CD14-positive monocyte (primary cell): ENCODE measurements at regions not wholly inside any gene's neighbourhood (a gene's known extent, or its start where the extent isn't known, plus 50 kb on each side); places are given as distances from the start of the nearest gene placed in this dataset.

Source experiments
- DNase-seq, 3 donors: peaks; one replicate each; pipeline ENCODE4 v3.0.0-alpha.2; 2011 to 2022
- H2AFZ ChIP-seq: 2 replicates; pipeline ENCODE4 v1.6.0; 2012; ENCODE audit warnings: mild to moderate bottlenecking, low read depth, low read length, inconsistent platforms; ENCODE audit not compliant: insufficient read depth, poor library complexity, severe bottlenecking
- H3K27ac ChIP-seq, 2 donors: 1 replicate in 1 of 2; 2 replicates in 1 of 2; pipeline ENCODE4 v1.5.1; 2012 to 2013; ENCODE audit warnings: low read length in 2 of 2, control low read depth in 1 of 2, inconsistent platforms in 1 of 2, low read depth in 1 of 2, mild to moderate bottlenecking in 1 of 2
- H3K27me3 ChIP-seq, 2 donors: one replicate each; pipeline versions ENCODE4 v1.6.0 to v1.6.1; 2011 to 2013; ENCODE audit warnings: low read length in 2 of 2; ENCODE audit not compliant: control insufficient read depth in 2 of 2, insufficient read depth in 2 of 2
- H3K36me3 ChIP-seq, 2 donors: replicated peaks in 1 of 2; 1 replicate in 1 of 2; 2 replicates in 1 of 2; pipeline versions ENCODE4 v1.5.1 to v1.6.1; 2012 to 2013; ENCODE audit warnings: low read length in 2 of 2, control low read depth in 1 of 2, inconsistent platforms in 1 of 2, mild to moderate bottlenecking in 1 of 2; ENCODE audit not compliant: insufficient read depth in 2 of 2, control insufficient read depth in 1 of 2
- H3K4me1 ChIP-seq, 2 donors: 1 replicate in 1 of 2; 2 replicates in 1 of 2; pipeline versions ENCODE4 v1.5.1 to v1.6.1; 2012 to 2013; ENCODE audit warnings: low read length in 2 of 2, control low read depth in 1 of 2, inconsistent platforms in 1 of 2, mild to moderate bottlenecking in 1 of 2, moderate library complexity in 1 of 2; ENCODE audit not compliant: insufficient read depth in 2 of 2, control insufficient read depth in 1 of 2
- H3K4me2 ChIP-seq: replicated peaks from 2 replicates; pipeline ENCODE3; 2012; ENCODE audit warnings: low read length, moderate library complexity, mild to moderate bottlenecking; ENCODE audit not compliant: poor library complexity, severe bottlenecking; ENCODE audit errors: extremely low read depth
- H3K4me3 ChIP-seq, 3 experiments: fragments of 200-600 bp in 1 of 3; sonication (generic) in 1 of 3; replicated peaks in 1 of 3; 1 replicate in 2 of 3; 2 replicates in 1 of 3; pipeline ENCODE4 v1.5.1; 2011 to 2013; ENCODE audit warnings: low read length in 3 of 3, mild to moderate bottlenecking in 3 of 3, control low read depth in 2 of 3, low read depth in 2 of 3, inconsistent platforms in 1 of 3, moderate library complexity in 1 of 3
- H3K79me2 ChIP-seq: 2 replicates; pipeline ENCODE4 v1.6.0; 2012; ENCODE audit warnings: mild to moderate bottlenecking, control low read depth, inconsistent platforms, low read length, moderate library complexity; ENCODE audit not compliant: insufficient read depth
- H3K9ac ChIP-seq: 2 replicates; pipeline ENCODE4 v1.6.0; 2017; ENCODE audit warnings: low read length, mild to moderate bottlenecking; ENCODE audit not compliant: insufficient read depth, poor library complexity, severe bottlenecking
- H3K9me3 ChIP-seq, 2 donors: replicated peaks in 1 of 2; 1 replicate in 1 of 2; 2 replicates in 1 of 2; pipeline versions ENCODE4 v1.5.1 to v1.6.1; 2012 to 2013; ENCODE audit warnings: low read length in 2 of 2, control low read depth in 1 of 2; ENCODE audit not compliant: control insufficient read depth in 1 of 2, insufficient read depth in 1 of 2
- H4K20me1 ChIP-seq: 2 replicates; pipeline ENCODE4 v1.6.0; 2012; ENCODE audit warnings: mild to moderate bottlenecking, low read length, control low read depth, moderate library complexity; ENCODE audit not compliant: insufficient read depth
- H3K27ac Mint-ChIP-seq, 7 donors: one replicate each; pipeline ENCODE4 v1.8.0; 2020; ENCODE audit warnings: mild to moderate bottlenecking in 7 of 7, mixed read lengths in 7 of 7, moderate library complexity in 6 of 7, inconsistent platforms in 2 of 7
- H3K27me3 Mint-ChIP-seq, 3 donors: one replicate each; pipeline ENCODE4 v1.8.0; 2021 to 2022; ENCODE audit warnings: low read depth in 3 of 3, mild to moderate bottlenecking in 3 of 3, mixed read lengths in 3 of 3, moderate library complexity in 3 of 3, inconsistent platforms in 1 of 3
- H3K36me3 Mint-ChIP-seq, 2 donors: one replicate each; pipeline ENCODE4 v1.8.0; 2020; ENCODE audit warnings: mixed read lengths in 2 of 2, inconsistent platforms in 1 of 2, mild to moderate bottlenecking in 1 of 2
- H3K4me1 Mint-ChIP-seq: one replicate; pipeline ENCODE4 v1.8.0; 2020; ENCODE audit warnings: mild to moderate bottlenecking, mixed read lengths
- H3K4me3 Mint-ChIP-seq, 2 donors: one replicate each; pipeline ENCODE4 v1.8.0; 2020; ENCODE audit warnings: mild to moderate bottlenecking in 2 of 2, mixed read lengths in 2 of 2, moderate library complexity in 1 of 2
- H3K9me3 Mint-ChIP-seq, 7 donors: one replicate each; pipeline ENCODE4 v1.8.0; 2020 to 2022; ENCODE audit warnings: mixed read lengths in 7 of 7, mild to moderate bottlenecking in 6 of 7, moderate library complexity in 6 of 7, inconsistent platforms in 2 of 7
- CTCF ChIP-seq: fragments of 200-600 bp; IDR thresholded peaks from one replicate; pipeline ENCODE4 v1.8.0; 2022; ENCODE audit warnings: antibody characterized with exemption, mild to moderate bottlenecking
- WGBS: methylation state at CpG from one replicate; pipeline ENCODE4 v1.1.5; 2013; ENCODE audit warnings: missing lambda C conversion rate; ENCODE audit not compliant: insufficient coverage; 5-methylcytosine and 5-hydroxymethylcytosine counted together
- intact Hi-C, 2 donors: fragments of 100-400 bp; cut with micrococcal nuclease; formaldehyde crosslinking; loops; one replicate each; pipeline versions ENCODE4 v1.15.0 to v1.15.1; 2023

GRCh38 chr15:100759698-100760356, 119.8 kb upstream of the ALDH1A3 start:
- WGBS = 67% methylated on average over 11 of the region's 12 CpGs
- H3K9me3 Mint-ChIP-seq = peaks cover 0 to 4% (median 0%) of the 10 kb centered on the region in 7 donors
- H3K27me3 ChIP-seq = peaks cover 9 to 35% of the 10 kb centered on the region in 2 donors
- no peak overlapping the region for H3K27ac ChIP-seq
- no peak overlapping the region for H3K27ac Mint-ChIP-seq
- no peak for TF ChIP-seq CTCF
- H3K4me3 Mint-ChIP-seq = peak overlapping the region in 1 of 2 donors; percentile 17
- no peak overlapping the region for H2AFZ ChIP-seq
- H3K79me2 ChIP-seq = no peaks in the 10 kb centered on the region
- H3K4me3 ChIP-seq = no peak overlapping the region
- H3K27me3 Mint-ChIP-seq = peaks cover 28 to 44% (median 30%) of the 10 kb centered on the region in 3 donors
- H3K9ac ChIP-seq = no peak overlapping the region
- H3K4me1 Mint-ChIP-seq = no peaks in the 10 kb centered on the region
- H3K4me1 ChIP-seq = no peaks in the 10 kb centered on the region
- intact Hi-C loops = no loop called here
- H3K36me3 Mint-ChIP-seq = no peaks in the 10 kb centered on the region
- no peaks in the 10 kb centered on the region for H3K36me3 ChIP-seq
- no peaks in the 10 kb centered on the region for H4K20me1 ChIP-seq
- no peak overlapping the region for H3K4me2 ChIP-seq
- DNase-seq = no peak
- no peaks in the 10 kb centered on the region for H3K9me3 ChIP-seq

DNA sequence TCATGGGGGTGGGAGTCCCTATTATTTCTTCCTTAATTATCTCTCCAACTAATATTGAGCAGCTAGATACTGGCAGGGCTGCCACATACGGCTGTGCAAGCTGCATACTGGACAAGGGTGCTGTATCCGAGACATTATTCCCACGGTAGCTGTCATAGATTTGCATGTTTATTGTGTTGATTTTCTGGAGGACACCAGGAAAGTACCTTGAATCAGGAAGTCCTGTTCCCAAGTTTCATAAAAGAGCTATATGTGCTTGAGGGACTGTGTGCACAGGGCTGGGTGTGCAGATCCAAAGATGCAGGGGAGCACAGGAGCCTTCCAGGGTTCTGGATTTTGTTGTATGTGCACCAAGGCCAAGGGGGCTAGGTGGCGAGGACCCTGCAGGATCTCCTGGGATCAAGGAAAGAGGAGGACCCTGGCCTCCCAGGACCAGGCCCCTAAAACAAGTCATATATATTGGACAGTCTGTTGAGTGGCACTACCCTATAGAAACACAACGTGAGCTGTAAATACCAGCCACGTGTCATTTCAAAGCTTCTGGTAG, 119.2 kb upstream of the ALDH1A3 start:
- Histone ChIP-seq H3K36me3 (no peaks in the 10 kb centered on the region), H3K4me1 (no peaks in the 10 kb centered on the region), H3K9me3 (no peaks in the 10 kb centered on the region), H3K27ac (no peak overlapping the region), H3K79me2 (no peaks in the 10 kb centered on the region), H2AFZ (no peak overlapping the region), H3K9ac (no peak overlapping the region), H4K20me1 (no peaks in the 10 kb centered on the region), H3K4me3 (no peak overlapping the region), H3K27me3 (peaks cover 9 to 31% of the 10 kb centered on the region in 2 donors), H3K4me2 (no peak overlapping the region)
- TF ChIP-seq CTCF = no peak
- H3K4me1 Mint-ChIP-seq = no peaks in the 10 kb centered on the region
- H3K27ac Mint-ChIP-seq = no peak overlapping the region
- H3K9me3 Mint-ChIP-seq = peaks cover 0 to 4% (median 0%) of the 10 kb centered on the region in 7 donors
- intact Hi-C loops = no loop called here
- WGBS = 98% methylated on average over 4 of the region's 6 CpGs
- no peaks in the 10 kb centered on the region for H3K36me3 Mint-ChIP-seq
- no peak overlapping the region for H3K4me3 Mint-ChIP-seq
- DNase-seq = no peak
- H3K27me3 Mint-ChIP-seq = peaks cover 31 to 46% (median 35%) of the 10 kb centered on the region in 3 donors
